ENCODE measurements at regions not wholly inside any gene's neighbourhood (a gene's known extent, or its start where the extent isn't known, plus 50 kb on each side); places are given as distances from the start of the nearest gene placed in this dataset.

DNA sequence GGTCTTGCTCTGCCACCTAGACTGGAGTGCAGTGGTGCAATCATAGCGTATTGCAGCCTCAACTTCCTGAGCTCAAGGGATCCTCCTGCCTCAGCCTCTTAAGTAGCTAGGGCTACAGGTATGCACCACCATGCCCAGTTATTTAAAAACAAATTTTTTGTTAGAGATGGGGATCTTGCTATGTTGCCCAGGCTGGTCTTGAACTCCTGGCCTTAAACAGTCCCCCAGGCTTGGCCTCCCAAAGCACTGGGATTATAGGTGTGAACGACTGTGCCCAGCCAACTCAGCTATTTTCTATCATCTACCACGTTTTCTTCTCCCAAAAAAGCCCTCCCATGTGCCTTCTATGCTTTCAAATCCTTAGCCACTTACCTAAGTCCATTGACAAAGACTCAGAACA lies 243.7 kb upstream of the SOX4 start:
- Mint-ChIP-seq H3K27me3 (ENCODE audit: insufficient read depth) (no peaks in the 10 kb centered on the region), H3K4me3 (no peak overlapping the region), H3K27ac (no peak overlapping the region), H3K9me3 (peaks cover 7% of the 10 kb centered on the region), H3K36me3 (ENCODE audit: low read depth) (no peaks in the 10 kb centered on the region), H3K4me1 (peaks cover 24% of the 10 kb centered on the region)
- no peaks in the 10 kb centered on the region for H3K27me3 ChIP-seq (ENCODE audit: control insufficient read depth, insufficient read depth, low read length, poor library complexity, severe bottlenecking)
- no peak for DNase-seq
- H3K4me3 ChIP-seq (ENCODE audit: low read length), result no peak overlapping the region
- H3K4me1 ChIP-seq (ENCODE audit: control insufficient read depth, insufficient read depth, low read length), result peaks cover 1% of the 10 kb centered on the region
- WGBS, 2 experiments (ENCODE audit: insufficient coverage in 1 of 2, insufficient read length in 1 of 2), result 90 to 96% methylated on average over 3 of the region's 3 CpGs
- no peaks in the 10 kb centered on the region for H3K36me3 ChIP-seq (ENCODE audit: control insufficient read depth, insufficient read depth, low read length)
- H3K9ac ChIP-seq (ENCODE audit: extremely low read depth, low read length, poor library complexity, severe bottlenecking), result no peak overlapping the region
- no peak overlapping the region for H3K27ac ChIP-seq (ENCODE audit: low read depth, low read length)
- H3K9me3 ChIP-seq (ENCODE audit: control insufficient read depth, low read length), result no peaks in the 10 kb centered on the region
- TF ChIP-seq, protein P1, sequence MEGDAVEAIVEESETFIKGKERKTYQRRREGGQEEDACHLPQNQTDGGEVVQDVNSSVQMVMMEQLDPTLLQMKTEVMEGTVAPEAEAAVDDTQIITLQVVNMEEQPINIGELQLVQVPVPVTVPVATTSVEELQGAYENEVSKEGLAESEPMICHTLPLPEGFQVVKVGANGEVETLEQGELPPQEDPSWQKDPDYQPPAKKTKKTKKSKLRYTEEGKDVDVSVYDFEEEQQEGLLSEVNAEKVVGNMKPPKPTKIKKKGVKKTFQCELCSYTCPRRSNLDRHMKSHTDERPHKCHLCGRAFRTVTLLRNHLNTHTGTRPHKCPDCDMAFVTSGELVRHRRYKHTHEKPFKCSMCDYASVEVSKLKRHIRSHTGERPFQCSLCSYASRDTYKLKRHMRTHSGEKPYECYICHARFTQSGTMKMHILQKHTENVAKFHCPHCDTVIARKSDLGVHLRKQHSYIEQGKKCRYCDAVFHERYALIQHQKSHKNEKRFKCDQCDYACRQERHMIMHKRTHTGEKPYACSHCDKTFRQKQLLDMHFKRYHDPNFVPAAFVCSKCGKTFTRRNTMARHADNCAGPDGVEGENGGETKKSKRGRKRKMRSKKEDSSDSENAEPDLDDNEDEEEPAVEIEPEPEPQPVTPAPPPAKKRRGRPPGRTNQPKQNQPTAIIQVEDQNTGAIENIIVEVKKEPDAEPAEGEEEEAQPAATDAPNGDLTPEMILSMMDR (conservative IDR thresholded peaks at IDR 0.05), result no peak

DNA sequence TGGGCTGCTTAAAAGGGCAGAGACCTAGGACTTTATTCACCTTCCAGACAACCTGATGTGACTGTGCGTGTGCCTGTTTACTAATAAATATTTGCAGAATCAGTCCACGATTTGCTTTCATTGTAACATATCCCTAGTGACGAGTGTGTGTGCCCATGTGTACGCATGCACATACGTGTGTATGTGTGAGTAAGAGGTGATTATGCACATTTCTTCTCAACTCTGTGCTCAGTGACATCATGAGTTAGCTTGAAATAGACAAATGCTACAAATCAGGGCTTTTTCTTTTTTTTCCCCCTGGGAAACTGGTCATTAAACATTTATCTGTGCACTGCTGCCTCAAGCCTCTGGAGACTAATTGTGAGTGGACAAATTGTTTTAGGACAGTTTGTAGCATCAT lies 242.6 kb upstream of the SOX4 start:
- 79 to 95% methylated on average over 5 of the region's 5 CpGs for WGBS, 2 experiments (ENCODE audit: insufficient coverage in 1 of 2, insufficient read length in 1 of 2)
- H3K27ac Mint-ChIP-seq, result no peak overlapping the region

DNA sequence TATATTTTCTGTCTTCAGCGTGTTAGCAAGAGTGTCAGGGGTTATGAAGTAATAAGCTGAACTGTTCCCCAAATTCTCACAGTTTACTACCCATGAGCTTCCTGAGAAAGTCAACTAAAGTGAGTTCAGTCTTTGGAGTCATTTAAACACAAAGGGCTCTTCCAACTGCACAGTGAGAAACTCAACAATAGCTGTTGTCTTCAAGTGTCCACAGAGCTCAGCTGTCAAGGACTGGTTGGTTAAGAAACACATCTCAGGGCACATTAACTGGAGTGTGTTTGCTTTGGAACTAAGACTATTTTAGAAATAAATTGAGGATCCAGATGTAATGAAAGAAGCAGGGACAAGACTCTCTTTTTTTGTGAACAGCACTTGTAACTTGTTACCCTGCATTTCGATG lies 241.4 kb upstream of the SOX4 start:
- no peak for DNase-seq
- Mint-ChIP-seq H3K4me3 (no peak overlapping the region), H3K27ac (no peak overlapping the region), H3K27me3 (ENCODE audit: insufficient read depth) (peaks cover 6% of the 10 kb centered on the region), H3K9me3 (no peaks in the 10 kb centered on the region), H3K36me3 (ENCODE audit: low read depth) (peaks cover 2% of the 10 kb centered on the region), H3K4me1 (peaks cover 31% of the 10 kb centered on the region)
- Histone ChIP-seq H3K4me3 (ENCODE audit: low read length) (no peak overlapping the region), H3K9me3 (ENCODE audit: control insufficient read depth, low read length) (no peaks in the 10 kb centered on the region), H3K4me1 (ENCODE audit: control insufficient read depth, insufficient read depth, low read length) (peaks cover 5% of the 10 kb centered on the region), H3K9ac (ENCODE audit: extremely low read depth, low read length, poor library complexity, severe bottlenecking) (no peak overlapping the region), H3K27me3 (ENCODE audit: control insufficient read depth, insufficient read depth, low read length, poor library complexity, severe bottlenecking) (no peaks in the 10 kb centered on the region), H3K27ac (ENCODE audit: low read depth, low read length) (no peak overlapping the region), H3K36me3 (ENCODE audit: control insufficient read depth, insufficient read depth, low read length) (no peaks in the 10 kb centered on the region)
- 95 to 100% methylated on average over 1 to 2 of the region's 2 CpGs for WGBS, 2 experiments (ENCODE audit: insufficient coverage in 1 of 2, insufficient read length in 1 of 2)
- TF ChIP-seq, protein P1 (conservative IDR thresholded peaks at IDR 0.05), result no peak

More for the DNA sequence above, 242.6 kb upstream of the SOX4 start:
- TF ChIP-seq, protein P1 (conservative IDR thresholded peaks at IDR 0.05), result no peak
- H3K4me3 ChIP-seq (ENCODE audit: low read length), result no peak overlapping the region
- Mint-ChIP-seq H3K4me1 (peaks cover 31% of the 10 kb centered on the region), H3K9me3 (no peaks in the 10 kb centered on the region), H3K36me3 (ENCODE audit: low read depth) (no peaks in the 10 kb centered on the region), H3K4me3 (no peak overlapping the region), H3K27me3 (ENCODE audit: insufficient read depth) (no peaks in the 10 kb centered on the region)
- no peaks in the 10 kb centered on the region for H3K9me3 ChIP-seq (ENCODE audit: control insufficient read depth, low read length)
- H3K4me1 ChIP-seq (ENCODE audit: control insufficient read depth, insufficient read depth, low read length), result peaks cover 5% of the 10 kb centered on the region
- H3K9ac ChIP-seq (ENCODE audit: extremely low read depth, low read length, poor library complexity, severe bottlenecking), result no peak overlapping the region
- H3K36me3 ChIP-seq (ENCODE audit: control insufficient read depth, insufficient read depth, low read length), result no peaks in the 10 kb centered on the region
- no peak for DNase-seq
- H3K27me3 ChIP-seq (ENCODE audit: control insufficient read depth, insufficient read depth, low read length, poor library complexity, severe bottlenecking), result no peaks in the 10 kb centered on the region
- H3K27ac ChIP-seq (ENCODE audit: low read depth, low read length), result no peak overlapping the region

Measured in endodermal cell (in vitro differentiated cells).